ENCODE measurements at regions not wholly inside any gene's neighbourhood (a gene's known extent, or its start where the extent isn't known, plus 50 kb on each side); places are given as distances from the start of the nearest gene placed in this dataset.

DNA sequence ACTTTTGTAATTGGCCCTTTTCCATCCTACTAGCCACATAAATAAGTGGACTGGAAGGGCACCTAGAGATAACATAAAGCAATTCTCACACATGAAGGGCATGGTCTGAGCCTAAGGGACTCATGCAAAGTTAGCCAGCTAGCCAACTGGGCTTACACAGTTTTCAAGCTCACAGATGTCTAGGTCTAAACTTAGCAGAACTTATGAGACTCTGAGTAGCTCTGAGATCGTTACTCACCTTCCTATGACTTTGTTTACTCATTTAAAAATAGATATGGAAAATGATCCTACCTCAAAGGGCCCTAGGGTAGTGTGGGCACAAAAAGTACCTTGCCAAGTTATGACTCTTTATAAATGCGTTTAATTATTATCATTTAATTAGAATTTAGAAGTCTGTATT is 410.4 kb upstream of the MPDZ start:
- Histone ChIP-seq H2BK20ac (ENCODE audit: low read depth, low read length, poor library complexity, severe bottlenecking) (no peak overlapping the region), H2BK120ac (ENCODE audit: low read depth, low read length, poor library complexity, severe bottlenecking) (no peak overlapping the region), H2AK5ac (ENCODE audit: insufficient read length, low read length) (no peak overlapping the region), H4K5ac (ENCODE audit: insufficient read length, low read depth, low read length) (no peak overlapping the region), H3K79me1 (ENCODE audit: insufficient read depth, low read depth, low read length, poor library complexity, severe bottlenecking) (no peaks in the 10 kb centered on the region), H4K8ac (replicated peaks; ENCODE audit: insufficient read length, low read depth, low read length) (no peak overlapping the region), H3K4me2 (ENCODE audit: insufficient read depth, insufficient read length, low read length) (no peak overlapping the region), H2AFZ (ENCODE audit: low read length) (no peak overlapping the region), H4K20me1 (ENCODE audit: control insufficient read depth, insufficient read depth, insufficient read length) (no peaks in the 10 kb centered on the region), H4K91ac (ENCODE audit: insufficient read length, low read depth, low read length) (no peak overlapping the region), H3T11ph (ENCODE audit: low read length) (no peak overlapping the region), H3K79me2 (ENCODE audit: insufficient read depth, low read length) (no peaks in the 10 kb centered on the region), H3K9me3 (ENCODE audit: control insufficient read depth, low read depth, low read length) (no peaks in the 10 kb centered on the region), H2BK5ac (ENCODE audit: insufficient read length, low read length) (no peak overlapping the region), H3K23ac (ENCODE audit: insufficient read length, low read depth, low read length) (no peak overlapping the region), H3K23me2 (ENCODE audit: insufficient read length, low read depth, low read length, poor library complexity, severe bottlenecking) (no peaks in the 10 kb centered on the region), H3K4me1 (ENCODE audit: insufficient read depth, low read length) (0 out of 2 replicates have a peak, but pooled peaks cover 3% of the 10 kb centered on the region), H2BK12ac (ENCODE audit: insufficient read length, low read depth, low read length) (no peak overlapping the region), H3K14ac (ENCODE audit: insufficient read depth, low read length) (no peak overlapping the region), H3K56ac (ENCODE audit: insufficient read length, low read depth, low read length) (no peak overlapping the region), H3K18ac (ENCODE audit: insufficient read length, low read depth, low read length) (no peak overlapping the region), H3K4ac (ENCODE audit: low read depth, low read length) (no peak overlapping the region), H3K27ac (ENCODE audit: insufficient read length, low read depth, low read length) (no peak overlapping the region), H2BK15ac (ENCODE audit: low read depth, low read length) (no peak overlapping the region), H3K9ac (ENCODE audit: extremely low read depth, insufficient read length, low read length) (no peak overlapping the region), H3K27me3 (ENCODE audit: insufficient read depth, low read length) (no peaks in the 10 kb centered on the region)
- Mint-ChIP-seq H3K36me3 (ENCODE audit: insufficient read depth in 1 of 3, low read depth in 3 of 3) (peaks cover 9 to 27% (median 22%) of the 10 kb centered on the region in 3 experiments), H3K9me3 (peaks cover 19 to 33% of the 10 kb centered on the region in 2 experiments; a peak in 4 of 5 replicates), H3K27me3 (ENCODE audit: low read depth) (no peaks in the 10 kb centered on the region), H3K4me3 (no peak overlapping the region), H3K4me1 (peaks cover 19 to 20% of the 10 kb centered on the region in 2 experiments), H3K27ac (no peak overlapping the region)
- no CpG with 5 or more reads among the region's 2 CpGs for WGBS (ENCODE audit: extremely low coverage, insufficient read length, low lambda C conversion rate)
- TF ChIP-seq, protein P1, sequence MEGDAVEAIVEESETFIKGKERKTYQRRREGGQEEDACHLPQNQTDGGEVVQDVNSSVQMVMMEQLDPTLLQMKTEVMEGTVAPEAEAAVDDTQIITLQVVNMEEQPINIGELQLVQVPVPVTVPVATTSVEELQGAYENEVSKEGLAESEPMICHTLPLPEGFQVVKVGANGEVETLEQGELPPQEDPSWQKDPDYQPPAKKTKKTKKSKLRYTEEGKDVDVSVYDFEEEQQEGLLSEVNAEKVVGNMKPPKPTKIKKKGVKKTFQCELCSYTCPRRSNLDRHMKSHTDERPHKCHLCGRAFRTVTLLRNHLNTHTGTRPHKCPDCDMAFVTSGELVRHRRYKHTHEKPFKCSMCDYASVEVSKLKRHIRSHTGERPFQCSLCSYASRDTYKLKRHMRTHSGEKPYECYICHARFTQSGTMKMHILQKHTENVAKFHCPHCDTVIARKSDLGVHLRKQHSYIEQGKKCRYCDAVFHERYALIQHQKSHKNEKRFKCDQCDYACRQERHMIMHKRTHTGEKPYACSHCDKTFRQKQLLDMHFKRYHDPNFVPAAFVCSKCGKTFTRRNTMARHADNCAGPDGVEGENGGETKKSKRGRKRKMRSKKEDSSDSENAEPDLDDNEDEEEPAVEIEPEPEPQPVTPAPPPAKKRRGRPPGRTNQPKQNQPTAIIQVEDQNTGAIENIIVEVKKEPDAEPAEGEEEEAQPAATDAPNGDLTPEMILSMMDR (conservative IDR thresholded peaks at IDR 0.05), result no peak
- DNase-seq, result no peak
